Vagina (tissue), 2 donors: ENCODE measurements at regions not wholly inside any gene's neighbourhood (a gene's known extent, or its start where the extent isn't known, plus 50 kb on each side); places are given as distances from the start of the nearest gene placed in this dataset.

Experiments used
- CTCF ChIP-seq, 3 experiments: fragments of 450-650 bp in 2 of 3; fragments of 200-600 bp in 1 of 3; sonication (generic) in 1 of 3; IDR thresholded peaks; one replicate each; pipeline ENCODE4 v1.5.1; 2017 to 2019; ENCODE audit warnings: antibody characterized with exemption in 3 of 3, mild to moderate bottlenecking in 2 of 3, moderate library complexity in 2 of 3
- POLR2A ChIP-seq, 2 donors: fragments of 450-650 bp; IDR thresholded peaks; one replicate each; pipeline ENCODE4 v1.6.1; 2017; ENCODE audit warnings: antibody characterized with exemption in 2 of 2, mild to moderate bottlenecking in 2 of 2, moderate library complexity in 2 of 2
- POLR2AphosphoS5 ChIP-seq, 2 donors: sonication (generic); formaldehyde crosslinking; IDR thresholded peaks; one replicate each; pipeline ENCODE4 v1.9.0; 2017; ENCODE audit warnings: antibody characterized with exemption in 2 of 2, mild to moderate bottlenecking in 2 of 2, low read depth in 1 of 2; ENCODE audit not compliant: insufficient read depth in 1 of 2

GRCh38 chr2:8197825-8198224 is 484.0 kb upstream of the ID2 start:
- TF ChIP-seq CTCF (IDR thresholded peaks at IDR 0.05) (no peak), POLR2AphosphoS5 (IDR thresholded peaks at IDR 0.05; ENCODE audit: insufficient read depth in 1 of 2, low read depth in 1 of 2) (no peak), POLR2A (IDR thresholded peaks at IDR 0.05) (no peak)
